Caco-2 (cell line): ENCODE measurements at regions not wholly inside any gene's neighbourhood (a gene's known extent, or its start where the extent isn't known, plus 50 kb on each side); places are given as distances from the start of the nearest gene placed in this dataset.

ENCODE experiments used
- BruUV-seq: library from RNA; stranded (reverse); fragments of 400-500 nt; replicated peaks from 2 replicates; lab custom pipeline; 2021; lab: Mats Ljungman, UMichigan
- CTCF ChIA-PET: fragments of 300-600 bp; sonication (Branson Sonifier 250); formaldehyde crosslinking; loops from one replicate; lab custom pipeline; 2022; ENCODE audit warnings: antibody characterized with exemption; lab: Charles Lee
- POLR2A ChIA-PET: fragments of 300-600 bp; sonication (Branson Sonifier 250); formaldehyde crosslinking; loops from one replicate; lab custom pipeline; 2022; ENCODE audit warnings: antibody characterized with exemption; lab: Charles Lee
- DNase-seq, 2 experiments: peaks; one replicate each; pipeline versions ENCODE4 v3.0.0 to v3.0.0-alpha.2; 2020 to 2022
- H3K27me3 ChIP-seq: replicated peaks from 2 replicates; pipeline ENCODE4 v1.6.0; 2011; ENCODE audit warnings: low read length; ENCODE audit not compliant: control insufficient read depth, insufficient read depth
- H3K36me3 ChIP-seq: 2 replicates; pipeline ENCODE4 v1.5.1; 2011; ENCODE audit warnings: low read length; ENCODE audit not compliant: control insufficient read depth, insufficient read depth
- H3K4me1 ChIP-seq: fragments of 250-450 bp; sonication (Bioruptor Pico); 2 replicates; pipeline ENCODE4 v1.5.1; 2020; ENCODE audit warnings: mild to moderate bottlenecking
- H3K4me3 ChIP-seq: 2 replicates; pipeline ENCODE4 v1.5.1; 2011; ENCODE audit warnings: low read depth, mild to moderate bottlenecking, control low read depth, low read length
- H3K9me3 ChIP-seq: fragments of 250-450 bp; sonication (Bioruptor Pico); 2 replicates; pipeline ENCODE4 v1.5.1; 2020; ENCODE audit warnings: mild to moderate bottlenecking, moderate library complexity
- H3K27ac Mint-ChIP-seq: one replicate; pipeline ENCODE4 v1.8.0; 2022; ENCODE audit warnings: mixed read lengths; ENCODE audit not compliant: unreplicated experiment
- H3K27me3 Mint-ChIP-seq: one replicate; pipeline ENCODE4 v1.8.0; 2022; ENCODE audit warnings: mixed read lengths; ENCODE audit not compliant: insufficient read depth, unreplicated experiment
- H3K36me3 Mint-ChIP-seq: one replicate; pipeline ENCODE4 v1.8.0; 2022; ENCODE audit warnings: mild to moderate bottlenecking, mixed read lengths; ENCODE audit not compliant: insufficient read depth, unreplicated experiment
- H3K4me1 Mint-ChIP-seq: one replicate; pipeline ENCODE4 v1.8.0; 2022; ENCODE audit warnings: low read depth, mixed read lengths; ENCODE audit not compliant: unreplicated experiment
- H3K4me3 Mint-ChIP-seq: one replicate; pipeline ENCODE4 v1.8.0; 2022; ENCODE audit warnings: mild to moderate bottlenecking, moderate library complexity, mixed read lengths; ENCODE audit not compliant: unreplicated experiment
- H3K9me3 Mint-ChIP-seq: one replicate; pipeline ENCODE4 v1.8.0; 2022; ENCODE audit warnings: mixed read lengths; ENCODE audit not compliant: unreplicated experiment
- CTCF ChIP-seq, 2 experiments: fragments of 200-600 bp in 1 of 2; IDR thresholded peaks; 1 replicate in 1 of 2; 2 replicates in 1 of 2; pipeline versions ENCODE4 v1.5.1 to v1.8.0; 2011 to 2022; ENCODE audit warnings: antibody characterized with exemption in 1 of 2, control low read depth in 1 of 2, inconsistent platforms in 1 of 2, low read depth in 1 of 2, low read length in 1 of 2, mild to moderate bottlenecking in 1 of 2, moderate library complexity in 1 of 2; ENCODE audit not compliant: insufficient read depth in 1 of 2, severe bottlenecking in 1 of 2, unreplicated experiment in 1 of 2
- intact Hi-C: fragments of 100-400 bp; cut with micrococcal nuclease; formaldehyde crosslinking; loops from one replicate; pipeline ENCODE4 v1.10.0; 2022; ENCODE audit not compliant: unreplicated experiment

- no TSS peak for BruUV-seq
- no peak overlapping the region for H3K4me3 Mint-ChIP-seq
- intact Hi-C loops: no loop called here
- POLR2A ChIA-PET: no interaction called here
- DNase-seq: no peak
- H3K9me3 Mint-ChIP-seq: peaks cover 10% of the 10 kb centered on the region
- Histone ChIP-seq H3K27me3 (no peaks in the 10 kb centered on the region), H3K4me3 (no peak overlapping the region), H3K9me3 (peaks cover 4% of the 10 kb centered on the region; the same call in 1 of the 2 replicates), H3K36me3 (no peaks in the 10 kb centered on the region), H3K4me1 (no peaks in the 10 kb centered on the region)
- no peak for TF ChIP-seq CTCF (IDR thresholded peaks at IDR 0.05; ENCODE audit: insufficient read depth in 1 of 2, low read depth in 1 of 2, low read length in 1 of 2, severe bottlenecking in 1 of 2, unreplicated experiment in 1 of 2)
- H3K27ac Mint-ChIP-seq: no peak overlapping the region
- peaks cover 9% of the 10 kb centered on the region for H3K27me3 Mint-ChIP-seq
- CTCF ChIA-PET: no interaction called here
- H3K36me3 Mint-ChIP-seq: peaks cover 6% of the 10 kb centered on the region
- H3K4me1 Mint-ChIP-seq: no peaks in the 10 kb centered on the region
These were observed 209.4 kb upstream of the IL12B start for GRCh38 chr5:159539678-159540077.

GRCh38 chr5:159543326-159543725 is 213.0 kb upstream of the IL12B start:
- intact Hi-C loops: no loop called here
- H3K4me1 Mint-ChIP-seq: no peaks in the 10 kb centered on the region

GRCh38 chr5:159545156-159545555 is 214.9 kb upstream of the IL12B start:
- ChIA-PET POLR2A (no interaction called here), CTCF (no interaction called here)
- no peaks in the 10 kb centered on the region for H3K27me3 ChIP-seq
- no peak overlapping the region for H3K4me3 ChIP-seq
- no peaks in the 10 kb centered on the region for H3K36me3 ChIP-seq
- no peak overlapping the region for H3K27ac Mint-ChIP-seq
- no peak overlapping the region for H3K4me3 Mint-ChIP-seq
- intact Hi-C loops: no loop called here
- no TSS peak for BruUV-seq
- H3K4me1 ChIP-seq: no peaks in the 10 kb centered on the region
- no peak for DNase-seq
- peaks cover 10% of the 10 kb centered on the region for H3K27me3 Mint-ChIP-seq
- no peaks in the 10 kb centered on the region for H3K4me1 Mint-ChIP-seq
- H3K36me3 Mint-ChIP-seq: peaks cover 6% of the 10 kb centered on the region
- H3K9me3 ChIP-seq: no peaks in the 10 kb centered on the region
- H3K9me3 Mint-ChIP-seq: peaks cover 29% of the 10 kb centered on the region
- TF ChIP-seq CTCF (IDR thresholded peaks at IDR 0.05; ENCODE audit: insufficient read depth in 1 of 2, low read depth in 1 of 2, low read length in 1 of 2, severe bottlenecking in 1 of 2, unreplicated experiment in 1 of 2): no peak

More at GRCh38 chr5:159543326-159543725, 213.0 kb upstream of the IL12B start:
- H3K27me3 ChIP-seq: no peaks in the 10 kb centered on the region
- POLR2A ChIA-PET: no interaction called here
- peaks cover 6% of the 10 kb centered on the region for H3K36me3 Mint-ChIP-seq
- no peak overlapping the region for H3K27ac Mint-ChIP-seq
- no peak overlapping the region for H3K4me3 ChIP-seq
- no peaks in the 10 kb centered on the region for H3K9me3 ChIP-seq
- no peaks in the 10 kb centered on the region for H3K36me3 ChIP-seq
- DNase-seq: no peak
- no TSS peak for BruUV-seq
- no peak for TF ChIP-seq CTCF (IDR thresholded peaks at IDR 0.05; ENCODE audit: insufficient read depth in 1 of 2, low read depth in 1 of 2, low read length in 1 of 2, severe bottlenecking in 1 of 2, unreplicated experiment in 1 of 2)
- no peak overlapping the region for H3K4me3 Mint-ChIP-seq
- no peaks in the 10 kb centered on the region for H3K4me1 ChIP-seq
- H3K27me3 Mint-ChIP-seq: peaks cover 11% of the 10 kb centered on the region
- CTCF ChIA-PET: no interaction called here
- H3K9me3 Mint-ChIP-seq: peaks cover 30% of the 10 kb centered on the region
